BJ (cell line): ENCODE measurements at regions not wholly inside any gene's neighbourhood (a gene's known extent, or its start where the extent isn't known, plus 50 kb on each side); places are given as distances from the start of the nearest gene placed in this dataset.
A peak's percentile ranks its signal among the peaks of the same experiment; 100 is the strongest.

Experiments used
- CTCF ChIA-PET: fragments of 350-600 bp; formaldehyde crosslinking; extraction: SDS; loops from one replicate; lab custom pipeline; 2021; ENCODE audit warnings: antibody characterized with exemption, inconsistent platforms; lab: Yijun Ruan, JAX
- POLR2A ChIA-PET: fragments of 300-600 bp; sonication (Branson Sonifier 250); formaldehyde crosslinking; extraction: SDS; loops from one replicate; lab custom pipeline; 2021; ENCODE audit warnings: antibody characterized with exemption; lab: Charles Lee
- DNase-seq: peaks from one replicate; pipeline ENCODE4 v3.0.0-alpha.2; 2011; ENCODE audit warnings: low read depth
- H3K27me3 ChIP-seq: 2 replicates; pipeline ENCODE4 v1.6.0; 2011; ENCODE audit warnings: low read length; ENCODE audit not compliant: control insufficient read depth, insufficient read depth
- H3K36me3 ChIP-seq: 2 replicates; pipeline ENCODE4 v1.5.1; 2011; ENCODE audit warnings: low read length; ENCODE audit not compliant: control insufficient read depth, insufficient read depth
- H3K4me3 ChIP-seq: 2 replicates; pipeline ENCODE4 v1.5.1; 2011; ENCODE audit warnings: low read depth, mild to moderate bottlenecking, control low read depth, low read length
- CTCF ChIP-seq: IDR thresholded peaks from 2 replicates; pipeline ENCODE4 v1.5.1; 2011; ENCODE audit warnings: low read depth, mild to moderate bottlenecking, control low read depth, inconsistent platforms, low read length, moderate library complexity; ENCODE audit not compliant: insufficient read depth

- ChIA-PET POLR2A (no interaction called here), CTCF (no interaction called here)
- no peak for DNase-seq
- Histone ChIP-seq H3K36me3 (no peaks in the 10 kb centered on the region), H3K27me3 (no peaks in the 10 kb centered on the region), H3K4me3 (no peak overlapping the region)
- no peak for TF ChIP-seq CTCF
Measured at GRCh38 chr10:27451054-27451453, 53.0 kb upstream of the RAB18 start.

- H3K27me3 ChIP-seq, result no peaks in the 10 kb centered on the region
- POLR2A ChIA-PET, result no interaction called here
- no peak for DNase-seq
- no peaks in the 10 kb centered on the region for H3K36me3 ChIP-seq
- CTCF ChIA-PET, result no interaction called here
- H3K4me3 ChIP-seq, result no peak overlapping the region
- no peak for TF ChIP-seq CTCF
Measured at GRCh38 chr10:27450225-27450624, 53.9 kb upstream of the RAB18 start.

GRCh38 chr10:27449571-27449970 lies 54.5 kb upstream of the RAB18 start:
- DNase-seq, result no peak
- Histone ChIP-seq H3K4me3 (no peak overlapping the region), H3K36me3 (no peaks in the 10 kb centered on the region), H3K27me3 (no peaks in the 10 kb centered on the region)
- TF ChIP-seq CTCF, result no peak
- CTCF ChIA-PET, result no interaction called here
- POLR2A ChIA-PET, result no interaction called here

- ChIA-PET POLR2A (no interaction called here), CTCF (no interaction called here)
- no peaks in the 10 kb centered on the region for H3K27me3 ChIP-seq
- DNase-seq, result peak; percentile 5
- H3K4me3 ChIP-seq, result no peak overlapping the region
- no peak for TF ChIP-seq CTCF
- H3K36me3 ChIP-seq, result no peaks in the 10 kb centered on the region
Measured at GRCh38 chr10:27448921-27449320, 55.2 kb upstream of the RAB18 start.

GRCh38 chr10:27447540-27447939 lies 56.6 kb upstream of the RAB18 start:
- no peak for DNase-seq
- CTCF ChIA-PET, result interaction anchor here (0.6 to 1.3 kb wide), 6 partner anchors 9 to 934 kb away, joined by 3 to 4 read pairs (median 4); no protein-coding TSS in a partner anchor
- H3K27me3 ChIP-seq, result no peaks in the 10 kb centered on the region
- POLR2A ChIA-PET, result no interaction called here
- no peak overlapping the region for H3K4me3 ChIP-seq
- no peaks in the 10 kb centered on the region for H3K36me3 ChIP-seq
- TF ChIP-seq CTCF, result no peak
